ENCODE measurements at regions not wholly inside any gene's neighbourhood (a gene's known extent, or its start where the extent isn't known, plus 50 kb on each side); places are given as distances from the start of the nearest gene placed in this dataset.
"Not testable (repeated sequence)": the region's sequence is repeated elsewhere in the genome, so short reads cannot be mapped to it uniquely, and the experiment has no call there.

DNA sequence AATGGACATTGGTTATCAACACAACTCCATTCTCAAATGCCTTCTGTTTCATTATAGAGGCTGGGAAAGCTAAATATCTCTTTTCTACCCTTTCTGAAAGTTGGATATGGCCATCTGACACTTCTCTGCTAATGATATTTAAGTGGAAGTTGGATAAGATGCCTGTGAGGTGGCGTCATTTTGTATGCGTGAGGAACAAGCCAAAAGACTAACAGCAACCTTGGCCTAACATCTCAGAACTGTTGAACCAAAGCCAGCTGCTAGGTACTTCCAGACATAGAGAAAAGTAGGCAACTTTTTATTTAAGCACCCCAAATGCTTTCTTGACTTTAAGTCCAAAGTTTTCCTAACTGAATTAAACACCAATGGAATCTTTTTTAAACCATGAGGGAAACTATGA lies 708.4 kb downstream of the CD109 start:
- Histone ChIP-seq H3K9ac (ENCODE audit: low read length) (no peak overlapping the region), H3K4me1 (ENCODE audit: control insufficient read depth, low read depth, low read length) (no peaks in the 10 kb centered on the region), H3K23ac (ENCODE audit: low read length) (no peak overlapping the region), H2BK15ac (replicated peaks; ENCODE audit: low read depth) (no peak overlapping the region), H4K8ac (ENCODE audit: low read depth, low read length) (no peak overlapping the region), H2BK5ac (ENCODE audit: low read length) (no peak overlapping the region), H3K56ac (ENCODE audit: low read length) (no peak overlapping the region), H2AK5ac (ENCODE audit: low read length) (no peak overlapping the region), H3K36me3 (ENCODE audit: control insufficient read depth, insufficient read depth, low read length) (no peaks in the 10 kb centered on the region), H4K5ac (ENCODE audit: low read length) (no peak overlapping the region), H3K4me2 (ENCODE audit: low read length) (no peak overlapping the region), H3K4me3 (ENCODE audit: low read length) (no peak overlapping the region), H3K79me1 (ENCODE audit: low read length) (no peaks in the 10 kb centered on the region), H3K27me3 (ENCODE audit: insufficient read depth, low read length, poor library complexity) (no peaks in the 10 kb centered on the region), H3K18ac (ENCODE audit: low read length) (no peak overlapping the region), H3K79me2 (ENCODE audit: control insufficient read depth, insufficient read depth, low read length) (no peaks in the 10 kb centered on the region), H3K4ac (ENCODE audit: low read depth, low read length) (no peak overlapping the region), H2BK120ac (ENCODE audit: low read depth, low read length) (no peak overlapping the region), H3K27ac (ENCODE audit: low read depth, low read length) (no peak overlapping the region)
- no CpG with 5 or more reads among the region's 2 CpGs for WGBS (ENCODE audit: extremely low coverage, insufficient coverage, low lambda C conversion rate)
- no peak for DNase-seq

DNA sequence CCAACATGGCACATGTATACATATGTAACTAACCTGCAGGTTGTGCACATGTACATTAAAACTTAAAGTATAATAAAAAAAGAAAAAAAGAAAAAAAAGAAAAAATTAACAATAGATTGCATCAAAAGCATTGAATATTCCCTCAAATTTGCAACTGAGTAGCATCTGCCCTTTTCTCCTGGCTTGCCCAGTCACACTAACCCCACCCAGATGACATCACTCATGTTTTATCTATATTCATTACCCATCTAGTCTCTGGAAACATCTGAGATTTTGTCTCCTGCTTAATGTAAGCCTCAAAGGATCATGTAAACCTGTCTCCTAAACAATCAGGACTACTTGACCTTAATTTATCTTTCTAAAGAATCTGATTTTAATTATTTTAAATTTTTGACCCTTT lies 706.8 kb downstream of the CD109 start:
- Histone ChIP-seq H3K27me3 (ENCODE audit: insufficient read depth, low read length, poor library complexity) (no peaks in the 10 kb centered on the region), H3K18ac (ENCODE audit: low read length) (no peak overlapping the region), H3K36me3 (ENCODE audit: control insufficient read depth, insufficient read depth, low read length) (no peaks in the 10 kb centered on the region), H3K9ac (ENCODE audit: low read length) (no peak overlapping the region), H3K56ac (ENCODE audit: low read length) (no peak overlapping the region), H4K8ac (ENCODE audit: low read depth, low read length) (no peak overlapping the region), H3K4me3 (ENCODE audit: low read length) (no peak overlapping the region), H2BK15ac (replicated peaks; ENCODE audit: low read depth) (no peak overlapping the region), H3K4me2 (ENCODE audit: low read length) (no peak overlapping the region), H3K4ac (ENCODE audit: low read depth, low read length) (no peak overlapping the region), H4K5ac (ENCODE audit: low read length) (no peak overlapping the region), H2BK5ac (ENCODE audit: low read length) (no peak overlapping the region), H3K27ac (ENCODE audit: low read depth, low read length) (no peak overlapping the region), H2BK120ac (ENCODE audit: low read depth, low read length) (no peak overlapping the region), H3K23ac (ENCODE audit: low read length) (no peak overlapping the region), H3K79me2 (ENCODE audit: control insufficient read depth, insufficient read depth, low read length) (no peaks in the 10 kb centered on the region), H3K79me1 (ENCODE audit: low read length) (no peaks in the 10 kb centered on the region), H3K4me1 (ENCODE audit: control insufficient read depth, low read depth, low read length) (no peaks in the 10 kb centered on the region), H2AK5ac (ENCODE audit: low read length) (no peak overlapping the region)
- no peak for DNase-seq

DNA sequence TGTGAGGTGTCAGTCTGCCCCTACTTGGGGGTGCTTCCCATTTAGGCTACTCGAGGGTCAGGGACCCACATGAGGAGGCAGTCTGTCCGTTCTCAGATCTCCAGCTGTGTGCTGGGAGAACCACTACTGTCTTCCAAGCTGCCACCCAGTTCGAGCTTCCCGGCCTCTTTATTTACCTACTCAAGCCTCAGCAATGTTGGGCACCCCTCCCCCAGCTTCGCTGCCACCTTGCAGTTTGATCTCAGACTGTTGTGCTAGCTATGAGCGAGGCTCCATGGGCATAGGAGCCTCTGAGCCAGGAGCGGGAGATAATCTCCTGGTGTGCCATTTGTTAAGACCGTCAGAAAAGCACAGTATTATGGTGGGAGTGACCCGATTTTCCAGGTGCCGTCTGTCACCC lies 682.4 kb downstream of the CD109 start:
- not testable (repeated sequence) for H3K79me2 ChIP-seq (ENCODE audit: control insufficient read depth, insufficient read depth, low read length); H3K4me2 ChIP-seq (ENCODE audit: low read length); H2BK5ac ChIP-seq (ENCODE audit: low read length); H3K79me1 ChIP-seq (ENCODE audit: low read length); H3K27ac ChIP-seq (ENCODE audit: low read depth, low read length); H2BK15ac ChIP-seq (replicated peaks; ENCODE audit: low read depth); H3K4me3 ChIP-seq (ENCODE audit: low read length); H2AK5ac ChIP-seq (ENCODE audit: low read length); H3K27me3 ChIP-seq (ENCODE audit: insufficient read depth, low read length, poor library complexity); H3K56ac ChIP-seq (ENCODE audit: low read length); H3K36me3 ChIP-seq (ENCODE audit: control insufficient read depth, insufficient read depth, low read length); DNase-seq; H3K18ac ChIP-seq (ENCODE audit: low read length); H3K4ac ChIP-seq (ENCODE audit: low read depth, low read length); H2BK120ac ChIP-seq (ENCODE audit: low read depth, low read length); H3K23ac ChIP-seq (ENCODE audit: low read length); H4K5ac ChIP-seq (ENCODE audit: low read length); H3K9ac ChIP-seq (ENCODE audit: low read length); H3K4me1 ChIP-seq (ENCODE audit: control insufficient read depth, low read depth, low read length); H4K8ac ChIP-seq (ENCODE audit: low read depth, low read length)
- no CpG with 5 or more reads among the region's 10 CpGs for WGBS (ENCODE audit: extremely low coverage, insufficient coverage, low lambda C conversion rate)

DNA sequence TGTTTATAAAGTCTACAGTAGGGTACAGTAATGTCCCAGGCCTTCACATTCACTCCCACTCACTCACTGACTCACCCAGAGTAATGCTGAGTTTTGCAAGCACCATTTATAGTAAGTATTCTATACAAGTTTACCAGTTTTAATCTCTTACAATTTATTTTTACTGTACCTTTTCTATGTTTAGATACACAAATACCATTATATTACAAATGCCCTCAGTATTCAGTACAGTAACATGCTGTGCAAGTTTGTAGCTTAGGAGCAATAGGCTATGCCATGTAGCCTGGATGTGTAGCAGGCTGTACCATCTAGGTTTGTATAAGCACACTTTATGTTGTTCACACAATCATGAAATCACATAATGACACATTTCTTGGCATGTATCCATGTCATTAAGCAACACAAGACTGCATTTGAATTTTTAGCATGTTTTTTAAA lies 673.6 kb downstream of the CD109 start:
- H3K27me3 ChIP-seq (ENCODE audit: insufficient read depth, low read length, poor library complexity), result no peaks in the 10 kb centered on the region
- no peak overlapping the region for H3K4ac ChIP-seq (ENCODE audit: low read depth, low read length)
- H2BK15ac ChIP-seq (replicated peaks; ENCODE audit: low read depth), result no peak overlapping the region
- no peak overlapping the region for H3K27ac ChIP-seq (ENCODE audit: low read depth, low read length)
- H3K56ac ChIP-seq (ENCODE audit: low read length), result no peak overlapping the region
- H4K5ac ChIP-seq (ENCODE audit: low read length), result no peak overlapping the region
- no peak overlapping the region for H2BK5ac ChIP-seq (ENCODE audit: low read length)
- no peak overlapping the region for H2AK5ac ChIP-seq (ENCODE audit: low read length)
- H3K4me2 ChIP-seq (ENCODE audit: low read length), result no peak overlapping the region
- H3K79me2 ChIP-seq (ENCODE audit: control insufficient read depth, insufficient read depth, low read length), result no peaks in the 10 kb centered on the region
- no peaks in the 10 kb centered on the region for H3K36me3 ChIP-seq (ENCODE audit: control insufficient read depth, insufficient read depth, low read length)
- DNase-seq, result no peak
- H3K79me1 ChIP-seq (ENCODE audit: low read length), result no peaks in the 10 kb centered on the region
- H2BK120ac ChIP-seq (ENCODE audit: low read depth, low read length), result no peak overlapping the region
- no peaks in the 10 kb centered on the region for H3K4me1 ChIP-seq (ENCODE audit: control insufficient read depth, low read depth, low read length)
- H3K18ac ChIP-seq (ENCODE audit: low read length), result no peak overlapping the region
- H3K23ac ChIP-seq (ENCODE audit: low read length), result no peak overlapping the region
- no peak overlapping the region for H3K9ac ChIP-seq (ENCODE audit: low read length)
- no peak overlapping the region for H4K8ac ChIP-seq (ENCODE audit: low read depth, low read length)
- H3K4me3 ChIP-seq (ENCODE audit: low read length), result no peak overlapping the region

DNA sequence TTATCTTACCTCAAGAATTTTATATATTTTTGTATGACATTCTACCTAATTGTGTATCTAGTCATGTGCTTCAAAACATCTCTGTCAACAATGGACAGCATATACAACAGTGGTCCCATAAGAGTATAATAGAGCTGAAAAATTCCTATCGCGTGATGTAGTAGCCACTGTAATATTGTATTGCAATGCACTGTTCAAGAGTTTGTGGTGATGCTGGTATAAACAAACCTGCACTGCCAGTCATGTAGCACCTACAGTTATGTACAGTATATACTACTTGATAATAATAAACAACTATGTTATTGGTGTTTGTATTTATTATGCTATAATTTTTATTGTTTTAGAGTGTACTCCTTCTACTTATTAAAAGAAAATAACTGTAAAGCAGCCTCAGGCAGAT lies 672.7 kb downstream of the CD109 start:
- Histone ChIP-seq H3K23ac (ENCODE audit: low read length) (no peak overlapping the region), H3K36me3 (ENCODE audit: control insufficient read depth, insufficient read depth, low read length) (no peaks in the 10 kb centered on the region), H2BK120ac (ENCODE audit: low read depth, low read length) (no peak overlapping the region), H4K5ac (ENCODE audit: low read length) (no peak overlapping the region), H3K4ac (ENCODE audit: low read depth, low read length) (no peak overlapping the region), H4K8ac (ENCODE audit: low read depth, low read length) (no peak overlapping the region), H3K4me1 (ENCODE audit: control insufficient read depth, low read depth, low read length) (no peaks in the 10 kb centered on the region), H2BK15ac (replicated peaks; ENCODE audit: low read depth) (no peak overlapping the region), H3K79me1 (ENCODE audit: low read length) (no peaks in the 10 kb centered on the region), H3K4me3 (ENCODE audit: low read length) (no peak overlapping the region), H3K9ac (ENCODE audit: low read length) (no peak overlapping the region), H3K79me2 (ENCODE audit: control insufficient read depth, insufficient read depth, low read length) (no peaks in the 10 kb centered on the region), H3K4me2 (ENCODE audit: low read length) (no peak overlapping the region), H2AK5ac (ENCODE audit: low read length) (no peak overlapping the region), H3K27ac (ENCODE audit: low read depth, low read length) (no peak overlapping the region), H2BK5ac (ENCODE audit: low read length) (no peak overlapping the region), H3K18ac (ENCODE audit: low read length) (no peak overlapping the region), H3K56ac (ENCODE audit: low read length) (no peak overlapping the region), H3K27me3 (ENCODE audit: insufficient read depth, low read length, poor library complexity) (no peaks in the 10 kb centered on the region)
- no peak for DNase-seq
- no CpG with 5 or more reads among the region's 2 CpGs for WGBS (ENCODE audit: extremely low coverage, insufficient coverage, low lambda C conversion rate)

DNA sequence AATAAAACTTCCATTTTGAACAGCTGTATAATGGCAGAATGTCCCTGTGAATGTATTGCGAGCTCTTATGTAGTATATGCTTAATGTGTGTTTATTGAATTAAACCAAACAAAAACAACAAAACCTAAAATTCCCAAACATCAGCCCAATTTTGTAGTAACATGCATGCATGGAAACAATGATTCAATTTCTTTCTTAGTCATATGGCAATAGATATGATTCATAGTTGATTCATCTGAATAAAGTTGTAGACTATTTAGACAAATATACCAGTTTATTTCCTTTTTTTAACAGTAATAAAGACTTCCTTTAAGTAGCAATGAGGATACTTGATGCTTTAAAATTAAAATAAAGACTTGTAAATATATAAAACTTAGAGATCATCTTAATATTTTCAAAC lies 670.6 kb downstream of the CD109 start:
- H4K8ac ChIP-seq (ENCODE audit: low read depth, low read length), result no peak overlapping the region
- H2BK5ac ChIP-seq (ENCODE audit: low read length), result no peak overlapping the region
- no peak for DNase-seq
- H3K27ac ChIP-seq (ENCODE audit: low read depth, low read length), result no peak overlapping the region
- H3K4me3 ChIP-seq (ENCODE audit: low read length), result no peak overlapping the region
- H3K9ac ChIP-seq (ENCODE audit: low read length), result no peak overlapping the region
- no peaks in the 10 kb centered on the region for H3K79me2 ChIP-seq (ENCODE audit: control insufficient read depth, insufficient read depth, low read length)
- no peak overlapping the region for H2BK120ac ChIP-seq (ENCODE audit: low read depth, low read length)
- H3K4me2 ChIP-seq (ENCODE audit: low read length), result no peak overlapping the region
- no peak overlapping the region for H4K5ac ChIP-seq (ENCODE audit: low read length)
- no peak overlapping the region for H3K23ac ChIP-seq (ENCODE audit: low read length)
- H3K36me3 ChIP-seq (ENCODE audit: control insufficient read depth, insufficient read depth, low read length), result no peaks in the 10 kb centered on the region
- no peak overlapping the region for H2AK5ac ChIP-seq (ENCODE audit: low read length)
- no peaks in the 10 kb centered on the region for H3K4me1 ChIP-seq (ENCODE audit: control insufficient read depth, low read depth, low read length)
- no peak overlapping the region for H2BK15ac ChIP-seq (replicated peaks; ENCODE audit: low read depth)
- no peaks in the 10 kb centered on the region for H3K27me3 ChIP-seq (ENCODE audit: insufficient read depth, low read length, poor library complexity)
- H3K4ac ChIP-seq (ENCODE audit: low read depth, low read length), result no peak overlapping the region
- no peak overlapping the region for H3K56ac ChIP-seq (ENCODE audit: low read length)
- no peaks in the 10 kb centered on the region for H3K79me1 ChIP-seq (ENCODE audit: low read length)
- no peak overlapping the region for H3K18ac ChIP-seq (ENCODE audit: low read length)
- WGBS (ENCODE audit: extremely low coverage, insufficient coverage, low lambda C conversion rate), result no CpG with 5 or more reads among the region's 1 CpG
